H1 (cell line): ENCODE measurements at regions not wholly inside any gene's neighbourhood (a gene's known extent, or its start where the extent isn't known, plus 50 kb on each side); places are given as distances from the start of the nearest gene placed in this dataset.

Experiments
- SP4 ChIP-seq: IDR thresholded peaks from 2 replicates; pipeline ENCODE4 v1.6.1; 2012; ENCODE audit warnings: low read length, inconsistent platforms
- USF2 ChIP-seq: IDR thresholded peaks from 2 replicates; pipeline ENCODE4 v1.6.1; 2011; ENCODE audit warnings: low read length, improper control_type of control experiment

- TF ChIP-seq USF2 = no peak
- TF ChIP-seq SP4 = no peak
Observed at GRCh38 chr9:23117616-23118015, 671.0 kb downstream of the DMRTA1 start (continued).
